Endothelial cell of umbilical vein (primary cell): ENCODE measurements at regions not wholly inside any gene's neighbourhood (a gene's known extent, or its start where the extent isn't known, plus 50 kb on each side); places are given as distances from the start of the nearest gene placed in this dataset.

Experiments
- CTCF ChIP-seq, 2 donors: IDR thresholded peaks; 1 replicate in 1 of 2; 2 replicates in 1 of 2; pipeline ENCODE4 v1.5.1; 2011; ENCODE audit warnings: low read length in 2 of 2, mild to moderate bottlenecking in 2 of 2, moderate library complexity in 2 of 2, control low read depth in 1 of 2, inconsistent platforms in 1 of 2, low read depth in 1 of 2; ENCODE audit not compliant: insufficient read depth in 1 of 2; ENCODE audit errors: extremely low read depth in 1 of 2
- JUN ChIP-seq: IDR thresholded peaks from 2 replicates; pipeline ENCODE4 v1.6.1; 2011; ENCODE audit warnings: borderline replicate concordance, low read depth; ENCODE audit not compliant: insufficient read length, insufficient read depth
- MAX ChIP-seq: IDR thresholded peaks from 2 replicates; pipeline ENCODE4 v1.6.1; 2011; ENCODE audit not compliant: insufficient read depth, insufficient read length
- MYC ChIP-seq: IDR thresholded peaks from one replicate; pipeline ENCODE4 v1.6.1; 2011; ENCODE audit warnings: mild to moderate bottlenecking, low read depth, low read length
- POLR2A ChIP-seq: IDR thresholded peaks from 2 replicates; pipeline ENCODE4 v1.6.1; 2012; ENCODE audit warnings: low read depth, mild to moderate bottlenecking, control low read depth, low read length
- POLR2AphosphoS5 ChIP-seq: IDR thresholded peaks from 2 replicates; pipeline ENCODE4 v1.6.1; 2012; ENCODE audit warnings: low read depth, mild to moderate bottlenecking, control low read depth, low read length, moderate library complexity; ENCODE audit not compliant: insufficient read depth

GRCh38 chr22:22771696-22772377 is 115.8 kb upstream of the IGLL5 start:
- TF ChIP-seq POLR2A (no peak), MYC (no peak), CTCF (IDR thresholded peaks at IDR 0.05; ENCODE audit: extremely low read depth in 1 of 2, insufficient read depth in 1 of 2, low read depth in 1 of 2, low read length in 2 of 2) (no peak), JUN (no peak), MAX (no peak), POLR2AphosphoS5 (no peak)
